ENCODE measurements at regions not wholly inside any gene's neighbourhood (a gene's known extent, or its start where the extent isn't known, plus 50 kb on each side); places are given as distances from the start of the nearest gene placed in this dataset.

- H3K4me3 ChIP-seq (ENCODE audit: low read length in 2 of 2): no peak overlapping the region
- H2AK5ac ChIP-seq (ENCODE audit: low read depth, low read length): no peak overlapping the region
- no peak overlapping the region for H2BK5ac ChIP-seq (ENCODE audit: low read length)
- H3K27me3 ChIP-seq (ENCODE audit: control insufficient read depth in 3 of 3, insufficient read depth in 3 of 3, low read depth in 1 of 3, low read length in 3 of 3): no peaks in the 10 kb centered on the region
- no peak overlapping the region for H4K8ac ChIP-seq (ENCODE audit: low read depth, low read length)
- no peak overlapping the region for H3K14ac ChIP-seq (ENCODE audit: low read length)
- H3K9ac ChIP-seq (ENCODE audit: low read depth, low read length, poor library complexity): no peak overlapping the region
- DNase-seq (ENCODE audit: low spot score): no peak
- no peaks in the 10 kb centered on the region for H3K36me3 ChIP-seq (replicated peaks in 1 of 2; ENCODE audit: control insufficient read depth in 2 of 2, insufficient read depth in 2 of 2, low read length in 2 of 2)
- no peak overlapping the region for H2BK15ac ChIP-seq (ENCODE audit: low read length)
- H3K23ac ChIP-seq (ENCODE audit: low read depth, low read length, poor library complexity): no peak overlapping the region
- no peak overlapping the region for H3K27ac ChIP-seq (replicated peaks; ENCODE audit: low read length)
- no peaks in the 10 kb centered on the region for H3K4me1 ChIP-seq (ENCODE audit: control insufficient read depth in 2 of 2, insufficient read depth in 1 of 2, low read depth in 1 of 2, low read length in 2 of 2)
- H2BK12ac ChIP-seq (ENCODE audit: low read length): no peak overlapping the region
- WGBS, 2 donors (ENCODE audit: extremely low coverage in 2 of 2, insufficient read length in 2 of 2, insufficient replicate concordance in 1 of 2): no CpG with 5 or more reads among the region's 2 CpGs
- no peak overlapping the region for H2AFZ ChIP-seq (ENCODE audit: low read length)
- H3K4ac ChIP-seq (ENCODE audit: low read length): no peak overlapping the region
- no peak overlapping the region for H4K91ac ChIP-seq (ENCODE audit: low read depth, low read length, poor library complexity)
- H2BK120ac ChIP-seq (ENCODE audit: low read depth, low read length): no peak overlapping the region
- no peak overlapping the region for H3K4me2 ChIP-seq (ENCODE audit: insufficient read depth, low read length, poor library complexity, severe bottlenecking)
- no peaks in the 10 kb centered on the region for H3K9me3 ChIP-seq (replicated peaks in 1 of 2; ENCODE audit: control insufficient read depth in 2 of 2, insufficient read depth in 1 of 2, low read depth in 1 of 2, low read length in 2 of 2)
- no peaks in the 10 kb centered on the region for H3K79me1 ChIP-seq (ENCODE audit: low read depth, low read length)
- no peak overlapping the region for H3K18ac ChIP-seq (ENCODE audit: low read length)
Measured at GRCh38 chr6:16003197-16003491, 125.7 kb upstream of the MYLIP start.

GRCh38 chr6:16002332-16003196 is 126.3 kb upstream of the MYLIP start:
- H3K4ac ChIP-seq (ENCODE audit: low read length): no peak overlapping the region
- no peak overlapping the region for H3K9ac ChIP-seq (ENCODE audit: low read depth, low read length, poor library complexity)
- H2AFZ ChIP-seq (ENCODE audit: low read length): no peak overlapping the region
- no peak overlapping the region for H3K18ac ChIP-seq (ENCODE audit: low read length)
- H3K79me1 ChIP-seq (ENCODE audit: low read depth, low read length): no peaks in the 10 kb centered on the region
- H2BK120ac ChIP-seq (ENCODE audit: low read depth, low read length): no peak overlapping the region
- no peak overlapping the region for H2BK5ac ChIP-seq (ENCODE audit: low read length)
- H2BK15ac ChIP-seq (ENCODE audit: low read length): no peak overlapping the region
- DNase-seq (ENCODE audit: low spot score): no peak
- no peak overlapping the region for H3K14ac ChIP-seq (ENCODE audit: low read length)
- no peak overlapping the region for H4K8ac ChIP-seq (ENCODE audit: low read depth, low read length)
- no peak overlapping the region for H3K4me2 ChIP-seq (ENCODE audit: insufficient read depth, low read length, poor library complexity, severe bottlenecking)
- no peaks in the 10 kb centered on the region for H3K27me3 ChIP-seq (ENCODE audit: control insufficient read depth in 3 of 3, insufficient read depth in 3 of 3, low read depth in 1 of 3, low read length in 3 of 3)
- H3K9me3 ChIP-seq (replicated peaks in 1 of 2; ENCODE audit: control insufficient read depth in 2 of 2, insufficient read depth in 1 of 2, low read depth in 1 of 2, low read length in 2 of 2): no peaks in the 10 kb centered on the region
- no peak overlapping the region for H3K27ac ChIP-seq (replicated peaks; ENCODE audit: low read length)
- no peak overlapping the region for H4K91ac ChIP-seq (ENCODE audit: low read depth, low read length, poor library complexity)
- peaks cover 0 to 2% of the 10 kb centered on the region in 2 donors for H3K4me1 ChIP-seq (ENCODE audit: control insufficient read depth in 2 of 2, insufficient read depth in 1 of 2, low read depth in 1 of 2, low read length in 2 of 2)
- no peak overlapping the region for H3K4me3 ChIP-seq (ENCODE audit: low read length in 2 of 2)
- no peak overlapping the region for H3K23ac ChIP-seq (ENCODE audit: low read depth, low read length, poor library complexity)
- no peak overlapping the region for H2BK12ac ChIP-seq (ENCODE audit: low read length)
- no CpG with 5 or more reads among the region's 14 CpGs for WGBS, 2 donors (ENCODE audit: extremely low coverage in 2 of 2, insufficient read length in 2 of 2, insufficient replicate concordance in 1 of 2)
- H3K36me3 ChIP-seq (replicated peaks in 1 of 2; ENCODE audit: control insufficient read depth in 2 of 2, insufficient read depth in 2 of 2, low read length in 2 of 2): no peaks in the 10 kb centered on the region
- H2AK5ac ChIP-seq (ENCODE audit: low read depth, low read length): no peak overlapping the region

DNA sequence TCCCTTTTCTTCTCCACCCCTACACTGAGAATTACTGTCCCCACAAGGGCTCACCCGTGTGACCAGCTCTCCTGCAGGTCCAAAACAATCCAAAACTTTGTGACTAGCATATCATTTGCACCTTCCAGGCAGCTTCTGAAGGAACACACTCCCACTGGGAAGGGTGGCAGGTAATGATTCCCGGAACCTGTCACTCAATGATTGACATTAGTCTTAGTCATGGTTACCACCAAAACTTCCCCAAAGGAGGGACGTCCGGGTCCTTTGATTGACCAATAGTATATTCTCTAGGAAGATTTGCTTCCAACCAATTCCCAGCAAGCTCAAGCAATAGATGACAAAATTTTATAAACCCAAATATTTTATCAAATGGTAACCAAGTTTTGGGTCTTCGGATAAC is 127.7 kb upstream of the MYLIP start:
- no peaks in the 10 kb centered on the region for H3K36me3 ChIP-seq (replicated peaks in 1 of 2; ENCODE audit: control insufficient read depth in 2 of 2, insufficient read depth in 2 of 2, low read length in 2 of 2)
- no peak overlapping the region for H2AFZ ChIP-seq (ENCODE audit: low read length)
- H2BK12ac ChIP-seq (ENCODE audit: low read length): no peak overlapping the region
- no peaks in the 10 kb centered on the region for H3K27me3 ChIP-seq (ENCODE audit: control insufficient read depth in 3 of 3, insufficient read depth in 3 of 3, low read depth in 1 of 3, low read length in 3 of 3)
- no peak overlapping the region for H4K8ac ChIP-seq (ENCODE audit: low read depth, low read length)
- H3K4me2 ChIP-seq (ENCODE audit: insufficient read depth, low read length, poor library complexity, severe bottlenecking): no peak overlapping the region
- no peak overlapping the region for H2AK5ac ChIP-seq (ENCODE audit: low read depth, low read length)
- DNase-seq (ENCODE audit: low spot score): no peak
- H2BK120ac ChIP-seq (ENCODE audit: low read depth, low read length): no peak overlapping the region
- no peak overlapping the region for H2BK15ac ChIP-seq (ENCODE audit: low read length)
- H3K14ac ChIP-seq (ENCODE audit: low read length): no peak overlapping the region
- no peaks in the 10 kb centered on the region for H3K79me1 ChIP-seq (ENCODE audit: low read depth, low read length)
- no peaks in the 10 kb centered on the region for H3K9me3 ChIP-seq (replicated peaks in 1 of 2; ENCODE audit: control insufficient read depth in 2 of 2, insufficient read depth in 1 of 2, low read depth in 1 of 2, low read length in 2 of 2)
- H3K4me1 ChIP-seq (ENCODE audit: control insufficient read depth in 2 of 2, insufficient read depth in 1 of 2, low read depth in 1 of 2, low read length in 2 of 2): peaks cover 0 to 2% of the 10 kb centered on the region in 2 donors
- H3K23ac ChIP-seq (ENCODE audit: low read depth, low read length, poor library complexity): no peak overlapping the region
- no peak overlapping the region for H4K91ac ChIP-seq (ENCODE audit: low read depth, low read length, poor library complexity)
- no peak overlapping the region for H3K18ac ChIP-seq (ENCODE audit: low read length)
- H3K4ac ChIP-seq (ENCODE audit: low read length): no peak overlapping the region
- no peak overlapping the region for H3K27ac ChIP-seq (replicated peaks; ENCODE audit: low read length)
- WGBS, 2 donors (ENCODE audit: extremely low coverage in 2 of 2, insufficient read length in 2 of 2, insufficient replicate concordance in 1 of 2): no CpG with 5 or more reads among the region's 5 CpGs
- no peak overlapping the region for H2BK5ac ChIP-seq (ENCODE audit: low read length)
- H3K9ac ChIP-seq (ENCODE audit: low read depth, low read length, poor library complexity): no peak overlapping the region
- no peak overlapping the region for H3K4me3 ChIP-seq (ENCODE audit: low read length in 2 of 2)

DNA sequence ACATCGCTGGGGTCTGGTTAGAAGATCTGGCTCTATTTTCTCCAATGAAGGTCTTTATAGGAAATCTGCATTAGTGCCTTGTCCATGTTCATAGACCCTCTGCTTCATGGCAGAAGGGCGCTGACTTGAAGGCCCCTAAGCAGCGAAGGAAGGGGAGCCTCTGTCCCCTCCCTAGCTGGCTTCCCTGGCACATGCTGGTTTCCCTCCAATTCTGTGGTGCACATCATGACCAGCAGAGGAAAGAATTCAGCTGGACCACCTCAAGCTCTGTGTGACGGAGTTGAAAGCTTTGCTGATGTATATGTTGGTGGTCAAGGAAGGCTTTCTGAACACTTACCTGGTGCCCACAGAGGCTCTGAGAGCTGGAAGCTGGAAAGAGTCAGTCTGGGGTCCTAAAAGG is 129.7 kb upstream of the MYLIP start:
- DNase-seq (ENCODE audit: low spot score): no peak
- H3K36me3 ChIP-seq (replicated peaks in 1 of 2; ENCODE audit: control insufficient read depth in 2 of 2, insufficient read depth in 2 of 2, low read length in 2 of 2): no peaks in the 10 kb centered on the region
- no peaks in the 10 kb centered on the region for H3K79me1 ChIP-seq (ENCODE audit: low read depth, low read length)
- H3K4me1 ChIP-seq (ENCODE audit: control insufficient read depth in 2 of 2, insufficient read depth in 1 of 2, low read depth in 1 of 2, low read length in 2 of 2): peaks cover 0 to 4% of the 10 kb centered on the region in 2 donors
- no peak overlapping the region for H2BK15ac ChIP-seq (ENCODE audit: low read length)
- no peak overlapping the region for H3K4me2 ChIP-seq (ENCODE audit: insufficient read depth, low read length, poor library complexity, severe bottlenecking)
- no peak overlapping the region for H2BK5ac ChIP-seq (ENCODE audit: low read length)
- H3K9me3 ChIP-seq (replicated peaks in 1 of 2; ENCODE audit: control insufficient read depth in 2 of 2, insufficient read depth in 1 of 2, low read depth in 1 of 2, low read length in 2 of 2): no peaks in the 10 kb centered on the region
- no peak overlapping the region for H4K91ac ChIP-seq (ENCODE audit: low read depth, low read length, poor library complexity)
- H2AK5ac ChIP-seq (ENCODE audit: low read depth, low read length): no peak overlapping the region
- H3K4me3 ChIP-seq (ENCODE audit: low read length in 2 of 2): no peak overlapping the region
- no peaks in the 10 kb centered on the region for H3K27me3 ChIP-seq (ENCODE audit: control insufficient read depth in 3 of 3, insufficient read depth in 3 of 3, low read depth in 1 of 3, low read length in 3 of 3)
- H3K14ac ChIP-seq (ENCODE audit: low read length): no peak overlapping the region
- no peak overlapping the region for H3K4ac ChIP-seq (ENCODE audit: low read length)
- H2BK120ac ChIP-seq (ENCODE audit: low read depth, low read length): no peak overlapping the region
- WGBS, 2 donors (ENCODE audit: extremely low coverage in 2 of 2, insufficient read length in 2 of 2, insufficient replicate concordance in 1 of 2): no CpG with 5 or more reads among the region's 4 CpGs
- no peak overlapping the region for H3K18ac ChIP-seq (ENCODE audit: low read length)
- H3K9ac ChIP-seq (ENCODE audit: low read depth, low read length, poor library complexity): no peak overlapping the region
- no peak overlapping the region for H3K23ac ChIP-seq (ENCODE audit: low read depth, low read length, poor library complexity)
- H2BK12ac ChIP-seq (ENCODE audit: low read length): no peak overlapping the region
- no peak overlapping the region for H3K27ac ChIP-seq (replicated peaks; ENCODE audit: low read length)
- no peak overlapping the region for H2AFZ ChIP-seq (ENCODE audit: low read length)
- no peak overlapping the region for H4K8ac ChIP-seq (ENCODE audit: low read depth, low read length)
